ENCODE measurements at regions not wholly inside any gene's neighbourhood (a gene's known extent, or its start where the extent isn't known, plus 50 kb on each side); places are given as distances from the start of the nearest gene placed in this dataset.
"Not testable (repeated sequence)": the region's sequence is repeated elsewhere in the genome, so short reads cannot be mapped to it uniquely, and the experiment has no call there.

GRCh38 chr4:112957764-112958163 lies 91.7 kb upstream of the ANK2 start:
- not testable (repeated sequence) for H3K4me3 ChIP-seq (ENCODE audit: low read depth, low read length); H2AFZ ChIP-seq (ENCODE audit: low read length, unreplicated experiment); H3K27me3 ChIP-seq (ENCODE audit: insufficient read depth, low read length); H3K27ac ChIP-seq (ENCODE audit: low read depth, low read length); H3K79me2 ChIP-seq (ENCODE audit: control insufficient read depth, insufficient read depth, low read length, unreplicated experiment); H3K36me3 ChIP-seq (ENCODE audit: insufficient read depth, low read length); H3K4me1 ChIP-seq (ENCODE audit: control insufficient read depth, insufficient read depth, low read length, unreplicated experiment)

GRCh38 chr4:112966701-112967488 lies 82.6 kb upstream of the ANK2 start:
- Histone ChIP-seq H2AFZ (ENCODE audit: low read length, unreplicated experiment) (no peak overlapping the region), H3K79me2 (ENCODE audit: control insufficient read depth, insufficient read depth, low read length, unreplicated experiment) (no peaks in the 10 kb centered on the region), H3K4me3 (ENCODE audit: low read depth, low read length) (no peak overlapping the region), H3K27me3 (ENCODE audit: insufficient read depth, low read length) (no peaks in the 10 kb centered on the region), H3K36me3 (ENCODE audit: insufficient read depth, low read length) (no peaks in the 10 kb centered on the region), H3K4me1 (ENCODE audit: control insufficient read depth, insufficient read depth, low read length, unreplicated experiment) (peaks cover 14% of the 10 kb centered on the region), H3K27ac (ENCODE audit: low read depth, low read length) (no peak overlapping the region)

- Histone ChIP-seq H3K27me3 (ENCODE audit: insufficient read depth, low read length) (no peaks in the 10 kb centered on the region), H3K27ac (ENCODE audit: low read depth, low read length) (peak overlapping the region; percentile 50), H2AFZ (ENCODE audit: low read length, unreplicated experiment) (peak overlapping the region; percentile 4), H3K79me2 (ENCODE audit: control insufficient read depth, insufficient read depth, low read length, unreplicated experiment) (no peaks in the 10 kb centered on the region), H3K4me3 (ENCODE audit: low read depth, low read length) (no peak overlapping the region), H3K36me3 (ENCODE audit: insufficient read depth, low read length) (no peaks in the 10 kb centered on the region), H3K4me1 (ENCODE audit: control insufficient read depth, insufficient read depth, low read length, unreplicated experiment) (peaks cover 14% of the 10 kb centered on the region)
These were observed 80.8 kb upstream of the ANK2 start for GRCh38 chr4:112968451-112969159.

GRCh38 chr4:112970903-112971302 lies 78.5 kb upstream of the ANK2 start:
- no peaks in the 10 kb centered on the region for H3K79me2 ChIP-seq (ENCODE audit: control insufficient read depth, insufficient read depth, low read length, unreplicated experiment)
- H3K4me3 ChIP-seq (ENCODE audit: low read depth, low read length), result no peak overlapping the region
- no peak overlapping the region for H3K27ac ChIP-seq (ENCODE audit: low read depth, low read length)
- peaks cover 20% of the 10 kb centered on the region for H3K4me1 ChIP-seq (ENCODE audit: control insufficient read depth, insufficient read depth, low read length, unreplicated experiment)
- H3K27me3 ChIP-seq (ENCODE audit: insufficient read depth, low read length), result no peaks in the 10 kb centered on the region
- no peak overlapping the region for H2AFZ ChIP-seq (ENCODE audit: low read length, unreplicated experiment)
- no peaks in the 10 kb centered on the region for H3K36me3 ChIP-seq (ENCODE audit: insufficient read depth, low read length)

- Histone ChIP-seq H3K4me3 (ENCODE audit: low read depth, low read length) (no peak overlapping the region), H3K27me3 (ENCODE audit: insufficient read depth, low read length) (no peaks in the 10 kb centered on the region), H3K27ac (ENCODE audit: low read depth, low read length) (no peak overlapping the region), H2AFZ (ENCODE audit: low read length, unreplicated experiment) (no peak overlapping the region), H3K36me3 (ENCODE audit: insufficient read depth, low read length) (no peaks in the 10 kb centered on the region), H3K4me1 (ENCODE audit: control insufficient read depth, insufficient read depth, low read length, unreplicated experiment) (peaks cover 16% of the 10 kb centered on the region), H3K79me2 (ENCODE audit: control insufficient read depth, insufficient read depth, low read length, unreplicated experiment) (no peaks in the 10 kb centered on the region)
These were observed 75.7 kb upstream of the ANK2 start for GRCh38 chr4:112973750-112974251.

- Histone ChIP-seq H3K4me3 (ENCODE audit: low read depth, low read length) (no peak overlapping the region), H2AFZ (ENCODE audit: low read length, unreplicated experiment) (no peak overlapping the region), H3K4me1 (ENCODE audit: control insufficient read depth, insufficient read depth, low read length, unreplicated experiment) (peaks cover 9% of the 10 kb centered on the region), H3K79me2 (ENCODE audit: control insufficient read depth, insufficient read depth, low read length, unreplicated experiment) (no peaks in the 10 kb centered on the region), H3K27me3 (ENCODE audit: insufficient read depth, low read length) (no peaks in the 10 kb centered on the region), H3K27ac (ENCODE audit: low read depth, low read length) (no peak overlapping the region), H3K36me3 (ENCODE audit: insufficient read depth, low read length) (no peaks in the 10 kb centered on the region)
These were observed 73.7 kb upstream of the ANK2 start for GRCh38 chr4:112975567-112976355.

- Histone ChIP-seq H3K27ac (ENCODE audit: low read depth, low read length) (peak overlapping the region; percentile 50), H3K4me3 (ENCODE audit: low read depth, low read length) (no peak overlapping the region), H3K36me3 (ENCODE audit: insufficient read depth, low read length) (no peaks in the 10 kb centered on the region), H3K4me1 (ENCODE audit: control insufficient read depth, insufficient read depth, low read length, unreplicated experiment) (peaks cover 6% of the 10 kb centered on the region), H2AFZ (ENCODE audit: low read length, unreplicated experiment) (no peak overlapping the region), H3K79me2 (ENCODE audit: control insufficient read depth, insufficient read depth, low read length, unreplicated experiment) (no peaks in the 10 kb centered on the region), H3K27me3 (ENCODE audit: insufficient read depth, low read length) (no peaks in the 10 kb centered on the region)
These were observed 70.6 kb upstream of the ANK2 start for GRCh38 chr4:112978691-112979472.

- H3K27me3 ChIP-seq (ENCODE audit: insufficient read depth, low read length), result no peaks in the 10 kb centered on the region
- H3K79me2 ChIP-seq (ENCODE audit: control insufficient read depth, insufficient read depth, low read length, unreplicated experiment), result no peaks in the 10 kb centered on the region
- H3K27ac ChIP-seq (ENCODE audit: low read depth, low read length), result no peak overlapping the region
- H3K36me3 ChIP-seq (ENCODE audit: insufficient read depth, low read length), result no peaks in the 10 kb centered on the region
- H3K4me3 ChIP-seq (ENCODE audit: low read depth, low read length), result no peak overlapping the region
- peaks cover 3% of the 10 kb centered on the region for H3K4me1 ChIP-seq (ENCODE audit: control insufficient read depth, insufficient read depth, low read length, unreplicated experiment)
- no peak overlapping the region for H2AFZ ChIP-seq (ENCODE audit: low read length, unreplicated experiment)
These were observed 69.5 kb upstream of the ANK2 start for GRCh38 chr4:112979881-112980421.

GRCh38 chr4:112982680-112983079 lies 66.8 kb upstream of the ANK2 start:
- no peaks in the 10 kb centered on the region for H3K79me2 ChIP-seq (ENCODE audit: control insufficient read depth, insufficient read depth, low read length, unreplicated experiment)
- no peak overlapping the region for H3K4me3 ChIP-seq (ENCODE audit: low read depth, low read length)
- no peaks in the 10 kb centered on the region for H3K36me3 ChIP-seq (ENCODE audit: insufficient read depth, low read length)
- no peak overlapping the region for H2AFZ ChIP-seq (ENCODE audit: low read length, unreplicated experiment)
- no peaks in the 10 kb centered on the region for H3K27me3 ChIP-seq (ENCODE audit: insufficient read depth, low read length)
- no peak overlapping the region for H3K27ac ChIP-seq (ENCODE audit: low read depth, low read length)
- peaks cover 3% of the 10 kb centered on the region for H3K4me1 ChIP-seq (ENCODE audit: control insufficient read depth, insufficient read depth, low read length, unreplicated experiment)

All from ACC112 (cell line).